HepG2 (cell line): ENCODE measurements at regions not wholly inside any gene's neighbourhood (a gene's known extent, or its start where the extent isn't known, plus 50 kb on each side); places are given as distances from the start of the nearest gene placed in this dataset.

Experiments used
- ATF7 ChIP-seq, 2 experiments: fragments of 450-650 bp in 1 of 2; sonication (generic) in 1 of 2; formaldehyde crosslinking in 1 of 2; IDR thresholded peaks; 2 replicates each; pipeline versions ENCODE4 v1.4.0 to v1.6.1; 2016 to 2020; ENCODE audit warnings: antibody characterized with exemption in 1 of 2, mild to moderate bottlenecking in 1 of 2, missing genetic modification reagents in 1 of 2
- KDM4B ChIP-seq: sonication (generic); formaldehyde crosslinking; IDR thresholded peaks from 2 replicates; pipeline ENCODE4 v1.4.0; 2020; ENCODE audit warnings: missing genetic modification reagents
- NFYB ChIP-seq: sonication (generic); formaldehyde crosslinking; IDR thresholded peaks from 2 replicates; pipeline ENCODE4 v1.4.0; 2020; ENCODE audit warnings: missing genetic modification reagents

- TF ChIP-seq NFYB (CRISPR knock-in tag): no peak
- TF ChIP-seq KDM4B (CRISPR knock-in tag): no peak
- TF ChIP-seq ATF7 (IDR thresholded peaks at IDR 0.05): no peak
- TF ChIP-seq ATF7 (CRISPR knock-in tag; IDR thresholded peaks at IDR 0.05): no peak
Measured at GRCh38 chr2:16362611-16363010, 303.0 kb downstream of the CYRIA start.
